Thyroid gland (tissue), 4 donors: ENCODE measurements at regions not wholly inside any gene's neighbourhood (a gene's known extent, or its start where the extent isn't known, plus 50 kb on each side); places are given as distances from the start of the nearest gene placed in this dataset.

Experiments used
- DNase-seq, 2 donors: peaks; one replicate each; pipeline ENCODE4 v3.0.0-alpha.2; 2019
- H3K27ac ChIP-seq, 3 donors: fragments of 200-600 bp; sonication (generic); 1 replicate in 2 of 3; 2 replicates in 1 of 3; pipeline ENCODE4 v1.5.1; 2016 to 2019; ENCODE audit warnings: mild to moderate bottlenecking in 1 of 3, moderate library complexity in 1 of 3
- H3K27me3 ChIP-seq: fragments of 200-600 bp; sonication (generic); one replicate; pipeline ENCODE4 v1.5.1; 2019
- H3K36me3 ChIP-seq, 2 donors: fragments of 200-600 bp; sonication (generic); one replicate each; pipeline ENCODE4 v1.5.1; 2016 to 2019
- H3K4me1 ChIP-seq, 2 donors: fragments of 200-600 bp; sonication (generic); one replicate each; pipeline ENCODE4 v1.5.1; 2017 to 2019
- H3K4me3 ChIP-seq, 3 donors: fragments of 200-600 bp; sonication (generic); replicated peaks in 1 of 3; 1 replicate in 2 of 3; 2 replicates in 1 of 3; pipeline ENCODE4 v1.5.1; 2016; ENCODE audit warnings: mild to moderate bottlenecking in 1 of 3
- H3K9me3 ChIP-seq: fragments of 200-600 bp; sonication (generic); one replicate; pipeline ENCODE4 v1.5.1; 2017
- POLR2A ChIP-seq, 2 donors: fragments of 450-650 bp; IDR thresholded peaks; one replicate each; pipeline ENCODE4 v1.6.1; 2017; ENCODE audit warnings: antibody characterized with exemption in 2 of 2, mild to moderate bottlenecking in 2 of 2, moderate library complexity in 1 of 2
- WGBS, 2 donors: methylation state at CpG; one replicate each; pipeline ENCODE4 v1.1.5; 2017; 5-methylcytosine and 5-hydroxymethylcytosine counted together
- intact Hi-C: fragments of 100-400 bp; cut with DNase I; formaldehyde crosslinking; loops from one replicate; pipeline ENCODE4 v1.15.1; 2023
- TF ChIP-seq, protein P1 (sequence below), 6 experiments: fragments of 200-600 bp in 3 of 6; fragments of 450-650 bp in 3 of 6; sonication (generic) in 3 of 6; IDR thresholded peaks; one replicate each; pipeline ENCODE4 v1.5.1; 2016 to 2019; ENCODE audit warnings: antibody characterized with exemption in 6 of 6, mild to moderate bottlenecking in 2 of 6, inconsistent platforms in 1 of 6, moderate library complexity in 1 of 6

DNA sequence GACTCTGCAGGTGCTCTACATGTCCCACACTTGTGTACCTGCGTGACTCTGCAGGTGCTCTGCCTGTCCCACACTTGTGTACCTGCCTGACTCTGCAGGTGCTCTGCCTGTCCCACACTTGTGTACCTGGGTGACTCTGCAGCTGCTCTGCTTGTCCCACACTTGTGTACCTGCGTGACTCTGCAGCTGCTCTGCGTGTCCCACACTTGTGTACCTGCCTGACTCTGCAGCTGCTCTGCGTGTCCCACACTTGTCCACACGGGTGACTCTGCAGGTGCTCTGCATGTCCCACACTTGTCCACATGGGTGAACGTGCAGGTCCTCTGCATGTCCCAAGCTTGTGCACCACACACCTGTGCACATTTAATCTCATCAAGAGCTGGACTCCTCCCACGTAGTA, 576.7 kb upstream of the SALL3 start:
- H3K27me3 ChIP-seq: no peaks in the 10 kb centered on the region
- 79 to 87% methylated on average over 7 of the region's 7 CpGs for WGBS, 2 donors
- no peak for DNase-seq
- no peak for TF ChIP-seq POLR2A (IDR thresholded peaks at IDR 0.05)
- TF ChIP-seq, protein P1, sequence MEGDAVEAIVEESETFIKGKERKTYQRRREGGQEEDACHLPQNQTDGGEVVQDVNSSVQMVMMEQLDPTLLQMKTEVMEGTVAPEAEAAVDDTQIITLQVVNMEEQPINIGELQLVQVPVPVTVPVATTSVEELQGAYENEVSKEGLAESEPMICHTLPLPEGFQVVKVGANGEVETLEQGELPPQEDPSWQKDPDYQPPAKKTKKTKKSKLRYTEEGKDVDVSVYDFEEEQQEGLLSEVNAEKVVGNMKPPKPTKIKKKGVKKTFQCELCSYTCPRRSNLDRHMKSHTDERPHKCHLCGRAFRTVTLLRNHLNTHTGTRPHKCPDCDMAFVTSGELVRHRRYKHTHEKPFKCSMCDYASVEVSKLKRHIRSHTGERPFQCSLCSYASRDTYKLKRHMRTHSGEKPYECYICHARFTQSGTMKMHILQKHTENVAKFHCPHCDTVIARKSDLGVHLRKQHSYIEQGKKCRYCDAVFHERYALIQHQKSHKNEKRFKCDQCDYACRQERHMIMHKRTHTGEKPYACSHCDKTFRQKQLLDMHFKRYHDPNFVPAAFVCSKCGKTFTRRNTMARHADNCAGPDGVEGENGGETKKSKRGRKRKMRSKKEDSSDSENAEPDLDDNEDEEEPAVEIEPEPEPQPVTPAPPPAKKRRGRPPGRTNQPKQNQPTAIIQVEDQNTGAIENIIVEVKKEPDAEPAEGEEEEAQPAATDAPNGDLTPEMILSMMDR (IDR thresholded peaks at IDR 0.05): no peak
- intact Hi-C loops: loop anchor here (10.0 kb wide), 1 partner anchor 62 kb away; no protein-coding TSS in a partner anchor
- no peaks in the 10 kb centered on the region for H3K4me1 ChIP-seq
- no peaks in the 10 kb centered on the region for H3K9me3 ChIP-seq
- no peaks in the 10 kb centered on the region for H3K36me3 ChIP-seq
- no peak overlapping the region for H3K4me3 ChIP-seq
- H3K27ac ChIP-seq: no peak overlapping the region

DNA sequence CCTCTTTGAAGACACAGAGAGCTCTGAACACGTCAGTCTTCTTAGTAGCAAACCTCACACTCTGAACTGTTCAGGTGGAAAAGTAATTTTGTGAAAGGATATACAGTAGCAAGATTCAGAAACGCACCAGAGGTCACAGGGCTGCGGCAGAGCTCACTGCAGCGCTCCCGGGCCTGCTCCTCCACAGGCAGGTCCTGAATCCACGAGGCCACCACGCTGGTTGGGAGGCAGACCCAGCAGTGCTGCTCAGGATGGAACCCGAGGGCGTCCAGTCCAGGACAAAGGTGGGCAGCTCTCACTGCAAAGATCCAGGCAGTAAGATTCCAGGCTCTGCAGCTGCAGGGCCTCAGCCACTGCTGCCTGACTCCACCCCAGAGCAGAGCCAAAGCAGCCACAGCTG, 576.2 kb upstream of the SALL3 start:
- no peaks in the 10 kb centered on the region for H3K36me3 ChIP-seq
- WGBS, 2 donors: 71 to 72% methylated on average over 9 of the region's 9 CpGs
- no peaks in the 10 kb centered on the region for H3K4me1 ChIP-seq
- no peak for TF ChIP-seq POLR2A (IDR thresholded peaks at IDR 0.05)
- TF ChIP-seq, protein P1 (IDR thresholded peaks at IDR 0.05): no peak
- H3K27me3 ChIP-seq: no peaks in the 10 kb centered on the region
- no peak overlapping the region for H3K4me3 ChIP-seq
- intact Hi-C loops: loop anchor here (10.0 kb wide), 1 partner anchor 61 kb away; no protein-coding TSS in a partner anchor
- DNase-seq: no peak
- H3K9me3 ChIP-seq: no peaks in the 10 kb centered on the region
- no peak overlapping the region for H3K27ac ChIP-seq

DNA sequence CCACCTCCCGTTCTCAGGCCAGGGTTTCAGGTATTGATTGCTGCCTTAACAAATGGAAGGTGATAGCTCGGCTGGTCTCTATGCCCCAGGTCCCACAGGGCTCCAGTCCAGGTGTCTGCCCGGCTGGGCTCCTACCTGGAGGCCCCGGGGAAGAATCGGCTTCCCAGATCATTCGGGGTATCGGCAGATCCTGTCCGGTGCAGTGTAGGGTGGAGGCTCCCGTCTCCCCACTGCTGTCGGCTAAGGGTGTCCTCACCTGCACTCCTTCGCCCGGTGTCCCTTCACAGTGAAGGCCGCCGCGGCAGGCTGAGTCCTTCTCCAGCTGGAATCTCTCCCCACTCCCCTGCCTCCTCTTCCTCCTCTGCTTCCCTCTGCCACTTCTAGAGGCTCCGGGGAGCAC, 573.9 kb upstream of the SALL3 start:
- no peaks in the 10 kb centered on the region for H3K27me3 ChIP-seq

DNA sequence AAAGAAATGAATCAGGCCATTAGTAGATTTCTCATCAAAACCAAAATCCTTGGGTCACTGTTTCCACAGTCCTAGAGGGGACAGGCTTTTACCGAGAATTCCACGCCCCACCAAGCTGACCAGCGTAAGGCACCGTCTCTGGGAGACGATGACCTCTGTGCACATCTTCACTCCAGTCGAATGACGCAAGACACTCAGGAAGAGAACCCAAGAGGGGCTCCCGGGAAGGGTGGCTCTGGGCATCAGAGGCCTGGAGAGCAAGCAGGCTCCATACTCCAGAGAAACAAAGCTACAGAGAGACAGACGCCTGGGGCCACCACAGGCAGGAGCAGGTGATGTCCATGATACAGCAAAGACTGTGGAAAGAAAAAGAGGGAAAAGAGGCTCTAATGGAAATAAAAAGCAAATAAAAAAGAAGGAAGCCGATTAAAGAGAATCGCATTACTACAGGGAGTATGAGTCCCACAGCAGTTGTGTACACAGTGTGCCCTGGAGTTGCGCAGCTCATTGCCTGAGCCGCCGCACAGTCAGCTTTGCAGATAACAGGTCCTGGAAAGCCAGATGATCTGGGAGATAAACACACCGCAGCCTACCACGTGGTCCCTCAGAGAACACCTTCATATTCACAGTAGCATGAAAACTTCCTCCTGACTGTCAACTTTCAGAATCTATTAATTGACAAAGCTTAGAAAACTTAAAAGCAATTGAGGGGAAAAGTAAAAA, 572.7 kb upstream of the SALL3 start:
- Histone ChIP-seq H3K4me1 (no peaks in the 10 kb centered on the region), H3K27ac (no peak overlapping the region), H3K9me3 (no peaks in the 10 kb centered on the region), H3K4me3 (no peak overlapping the region), H3K36me3 (no peaks in the 10 kb centered on the region), H3K27me3 (no peaks in the 10 kb centered on the region)
- DNase-seq: no peak
- no peak for TF ChIP-seq POLR2A (IDR thresholded peaks at IDR 0.05)
- TF ChIP-seq, protein P1 (IDR thresholded peaks at IDR 0.05): no peak
- intact Hi-C loops: loop anchor here (10.0 kb wide), 1 partner anchor 58 kb away; no protein-coding TSS in a partner anchor
- WGBS, 2 donors: 70 to 72% methylated on average over 16 of the region's 16 CpGs

More for the DNA sequence above, 573.9 kb upstream of the SALL3 start:
- intact Hi-C loops: loop anchor here (10.0 kb wide), 1 partner anchor 59 kb away; no protein-coding TSS in a partner anchor
- no peak for DNase-seq
- Histone ChIP-seq H3K27ac (no peak overlapping the region), H3K4me1 (no peaks in the 10 kb centered on the region), H3K4me3 (no peak overlapping the region), H3K9me3 (no peaks in the 10 kb centered on the region), H3K36me3 (no peaks in the 10 kb centered on the region)
- WGBS, 2 donors: 89 to 90% methylated on average over 13 to 16 of the region's 16 CpGs
- TF ChIP-seq, protein P1 (IDR thresholded peaks at IDR 0.05): no peak
- TF ChIP-seq POLR2A (IDR thresholded peaks at IDR 0.05): no peak

DNA sequence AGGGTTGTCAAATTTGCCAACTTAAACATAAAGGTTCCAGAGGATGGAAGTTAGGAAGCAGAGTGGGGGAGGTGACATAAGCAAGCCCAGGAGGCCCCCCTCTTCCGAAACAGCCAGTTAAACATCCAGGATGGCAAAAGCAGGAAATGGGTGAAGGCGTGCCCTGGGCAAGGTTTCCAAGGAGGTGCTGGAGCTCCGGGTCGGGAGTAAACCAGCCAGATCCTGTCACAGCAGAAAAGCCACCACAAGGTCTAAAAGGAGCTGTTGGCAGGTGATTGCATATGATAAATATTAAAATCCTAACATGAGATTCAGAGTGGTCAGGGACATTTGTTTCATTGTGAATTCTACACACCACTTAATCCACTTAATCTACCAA, 572.2 kb upstream of the SALL3 start:
- Histone ChIP-seq H3K4me3 (no peak overlapping the region), H3K36me3 (no peaks in the 10 kb centered on the region), H3K4me1 (no peaks in the 10 kb centered on the region), H3K27ac (no peak overlapping the region), H3K9me3 (no peaks in the 10 kb centered on the region), H3K27me3 (no peaks in the 10 kb centered on the region)
- 59 to 63% methylated on average over 4 of the region's 4 CpGs for WGBS, 2 donors
- TF ChIP-seq POLR2A (IDR thresholded peaks at IDR 0.05): no peak
- TF ChIP-seq, protein P1 (IDR thresholded peaks at IDR 0.05): no peak
- intact Hi-C loops: loop anchor here (10.0 kb wide), 1 partner anchor 57 kb away; no protein-coding TSS in a partner anchor
- DNase-seq: no peak
